ENCODE measurements at regions not wholly inside any gene's neighbourhood (a gene's known extent, or its start where the extent isn't known, plus 50 kb on each side); places are given as distances from the start of the nearest gene placed in this dataset.

GRCh38 chr11:59267196-59267595 is 54.5 kb upstream of the MPEG1 start:
- intact Hi-C loops (cut with micrococcal nuclease): no loop called here

GRCh38 chr11:59266491-59266890 is 53.8 kb upstream of the MPEG1 start:
- Histone ChIP-seq H3K4me1 (no peaks in the 10 kb centered on the region), H3K9me3 (replicated peaks) (no peaks in the 10 kb centered on the region), H3K27ac (replicated peaks) (no peak overlapping the region), H3K4me3 (no peak overlapping the region), H3K27me3 (ENCODE audit: low read depth) (no peaks in the 10 kb centered on the region), H3K36me3 (no peaks in the 10 kb centered on the region)
- no peak for DNase-seq
- no peak for TF ChIP-seq CTCF (IDR thresholded peaks at IDR 0.05; ENCODE audit: borderline replicate concordance)
- intact Hi-C loops (cut with micrococcal nuclease): no loop called here

More at GRCh38 chr11:59267196-59267595, 54.5 kb upstream of the MPEG1 start:
- no peak for TF ChIP-seq CTCF (IDR thresholded peaks at IDR 0.05; ENCODE audit: borderline replicate concordance)
- Histone ChIP-seq H3K36me3 (no peaks in the 10 kb centered on the region), H3K4me1 (no peaks in the 10 kb centered on the region), H3K4me3 (no peak overlapping the region), H3K27me3 (ENCODE audit: low read depth) (no peaks in the 10 kb centered on the region), H3K27ac (replicated peaks) (no peak overlapping the region), H3K9me3 (replicated peaks) (no peaks in the 10 kb centered on the region)
- no peak for DNase-seq

- no peak overlapping the region for H3K4me3 ChIP-seq
- no peaks in the 10 kb centered on the region for H3K36me3 ChIP-seq
- no peak for DNase-seq
- H3K27ac ChIP-seq (replicated peaks): no peak overlapping the region
- no peaks in the 10 kb centered on the region for H3K9me3 ChIP-seq (replicated peaks)
- H3K27me3 ChIP-seq (ENCODE audit: low read depth): no peaks in the 10 kb centered on the region
- intact Hi-C loops (cut with micrococcal nuclease): no loop called here
- no peak for TF ChIP-seq CTCF (IDR thresholded peaks at IDR 0.05; ENCODE audit: borderline replicate concordance)
- H3K4me1 ChIP-seq: no peaks in the 10 kb centered on the region
These were observed 53.0 kb upstream of the MPEG1 start for GRCh38 chr11:59265735-59266134.

GRCh38 chr11:59264736-59265135 is 52.0 kb upstream of the MPEG1 start:
- no peak for TF ChIP-seq CTCF (IDR thresholded peaks at IDR 0.05; ENCODE audit: borderline replicate concordance)
- H3K4me1 ChIP-seq: no peaks in the 10 kb centered on the region
- H3K27me3 ChIP-seq (ENCODE audit: low read depth): no peaks in the 10 kb centered on the region
- H3K36me3 ChIP-seq: no peaks in the 10 kb centered on the region
- DNase-seq: no peak
- H3K4me3 ChIP-seq: no peak overlapping the region
- intact Hi-C loops (cut with micrococcal nuclease): no loop called here
- no peaks in the 10 kb centered on the region for H3K9me3 ChIP-seq (replicated peaks)
- H3K27ac ChIP-seq (replicated peaks): no peak overlapping the region

GRCh38 chr11:59263225-59263894 is 50.6 kb upstream of the MPEG1 start:
- Histone ChIP-seq H3K4me1 (no peaks in the 10 kb centered on the region), H3K27me3 (ENCODE audit: low read depth) (no peaks in the 10 kb centered on the region), H3K27ac (replicated peaks) (no peak overlapping the region), H3K9me3 (replicated peaks) (peaks cover 3% of the 10 kb centered on the region), H3K4me3 (no peak overlapping the region), H3K36me3 (no peaks in the 10 kb centered on the region)
- no peak for DNase-seq
- intact Hi-C loops (cut with micrococcal nuclease): no loop called here
- TF ChIP-seq CTCF (IDR thresholded peaks at IDR 0.05; ENCODE audit: borderline replicate concordance): no peak

All from left ventricle myocardium inferior (tissue), 1 donor.